Mesenchymal stem cell (in vitro differentiated cells and primary cell): ENCODE measurements at regions not wholly inside any gene's neighbourhood (a gene's known extent, or its start where the extent isn't known, plus 50 kb on each side); places are given as distances from the start of the nearest gene placed in this dataset.

Experiments
- DNase-seq: peaks from one replicate; pipeline ENCODE4 v3.0.0-alpha.2; 2013
- H2AFZ ChIP-seq: one replicate; pipeline ENCODE4 v1.6.1; 2013; ENCODE audit warnings: low read depth, mild to moderate bottlenecking, control low read depth, inconsistent platforms, low read length, moderate library complexity
- H2AK5ac ChIP-seq: 2 replicates; pipeline ENCODE4 v1.6.1; 2013; ENCODE audit warnings: low read length, moderate library complexity, mild to moderate bottlenecking, inconsistent platforms; ENCODE audit not compliant: severe bottlenecking
- H2BK120ac ChIP-seq: one replicate; pipeline ENCODE4 v1.6.1; 2013; ENCODE audit warnings: low read depth, mild to moderate bottlenecking, inconsistent platforms, low read length, moderate library complexity
- H2BK12ac ChIP-seq, 2 experiments: one replicate each; pipeline ENCODE4 v1.6.1; 2013; ENCODE audit warnings: inconsistent platforms in 2 of 2, low read length in 2 of 2, mild to moderate bottlenecking in 2 of 2, moderate library complexity in 2 of 2, control low read depth in 1 of 2
- H2BK15ac ChIP-seq: one replicate; pipeline ENCODE4 v1.6.1; 2013; ENCODE audit warnings: mild to moderate bottlenecking, low read depth, inconsistent platforms; ENCODE audit not compliant: poor library complexity, severe bottlenecking
- H2BK5ac ChIP-seq: 2 replicates; pipeline ENCODE4 v1.6.1; 2013; ENCODE audit warnings: low read depth, mild to moderate bottlenecking, low read length, control low read depth, inconsistent platforms; ENCODE audit not compliant: poor library complexity, severe bottlenecking
- H3K14ac ChIP-seq, 2 experiments: one replicate each; pipeline ENCODE4 v1.6.1; 2013; ENCODE audit warnings: inconsistent platforms in 2 of 2, low read length in 2 of 2, control low read depth in 1 of 2, mild to moderate bottlenecking in 1 of 2, moderate library complexity in 1 of 2
- H3K18ac ChIP-seq, 2 experiments: one replicate each; pipeline ENCODE4 v1.6.1; 2013; ENCODE audit warnings: inconsistent platforms in 2 of 2, low read length in 2 of 2, control low read depth in 1 of 2, low read depth in 1 of 2, mild to moderate bottlenecking in 1 of 2
- H3K23ac ChIP-seq, 2 experiments: one replicate each; pipeline ENCODE4 v1.6.1; 2013; ENCODE audit warnings: inconsistent platforms in 2 of 2, low read length in 2 of 2, mild to moderate bottlenecking in 2 of 2, moderate library complexity in 2 of 2, control low read depth in 1 of 2
- H3K27ac ChIP-seq: 2 replicates; pipeline ENCODE4 v1.5.1; 2013; ENCODE audit warnings: mild to moderate bottlenecking, moderate library complexity, low read length, control low read depth, inconsistent platforms; ENCODE audit not compliant: poor library complexity, severe bottlenecking
- H3K27me3 ChIP-seq, 2 experiments: 2 replicates each; pipeline versions ENCODE4 v1.6.1 to v1.7.0; 2013; ENCODE audit warnings: low read length in 2 of 2, mild to moderate bottlenecking in 2 of 2, moderate library complexity in 2 of 2, control low read depth in 1 of 2, inconsistent platforms in 1 of 2; ENCODE audit not compliant: control insufficient read depth in 1 of 2, insufficient read depth in 1 of 2
- H3K36me3 ChIP-seq, 2 experiments: 2 replicates each; pipeline versions ENCODE4 v1.6.1 to v1.7.0; 2013; ENCODE audit warnings: low read length in 2 of 2, control low read depth in 1 of 2, inconsistent platforms in 1 of 2, low read depth in 1 of 2, mild to moderate bottlenecking in 1 of 2; ENCODE audit not compliant: insufficient read depth in 2 of 2, control insufficient read depth in 1 of 2
- H3K4ac ChIP-seq, 2 experiments: one replicate each; pipeline ENCODE4 v1.6.1; 2013; ENCODE audit warnings: inconsistent platforms in 2 of 2, low read length in 2 of 2, mild to moderate bottlenecking in 2 of 2, moderate library complexity in 2 of 2, control low read depth in 1 of 2, low read depth in 1 of 2
- H3K4me1 ChIP-seq: 2 replicates; pipeline ENCODE4 v1.6.1; 2013; ENCODE audit warnings: low read depth, low read length, control low read depth; ENCODE audit not compliant: control insufficient read depth, insufficient read depth
- H3K4me2 ChIP-seq: 2 replicates; pipeline ENCODE4 v1.6.1; 2013; ENCODE audit warnings: low read length, mild to moderate bottlenecking, inconsistent platforms; ENCODE audit not compliant: poor library complexity, severe bottlenecking
- H3K4me3 ChIP-seq, 2 experiments: 2 replicates each; pipeline versions ENCODE4 v1.5.1 to v1.7.0; 2013; ENCODE audit warnings: low read length in 2 of 2, mild to moderate bottlenecking in 2 of 2, control low read depth in 1 of 2, low read depth in 1 of 2; ENCODE audit not compliant: insufficient read depth in 1 of 2
- H3K79me1 ChIP-seq: replicated peaks from 2 replicates; pipeline ENCODE4 v1.6.1; 2013; ENCODE audit warnings: mild to moderate bottlenecking, control low read depth, low read length, inconsistent platforms; ENCODE audit not compliant: poor library complexity, severe bottlenecking
- H3K9ac ChIP-seq: 2 replicates; pipeline ENCODE4 v1.7.0; 2013; ENCODE audit warnings: mild to moderate bottlenecking, low read length, moderate library complexity
- H3K9me3 ChIP-seq: 2 replicates; pipeline ENCODE4 v1.7.0; 2013; ENCODE audit warnings: mild to moderate bottlenecking, low read length; ENCODE audit not compliant: control insufficient read depth
- H4K8ac ChIP-seq: one replicate; pipeline ENCODE4 v1.6.1; 2013; ENCODE audit warnings: inconsistent platforms, mild to moderate bottlenecking, low read length, moderate library complexity
- H4K91ac ChIP-seq: one replicate; pipeline ENCODE4 v1.6.1; 2013; ENCODE audit warnings: mild to moderate bottlenecking, low read length, inconsistent platforms
- WGBS: methylation state at CpG from one replicate; pipeline ENCODE4 v1.1.7; 2013; ENCODE audit warnings: mixed read lengths; 5-methylcytosine and 5-hydroxymethylcytosine counted together

GRCh38 chr22:49602481-49602880 is 225.2 kb downstream of the BRD1 start:
- Histone ChIP-seq H3K27ac (no peak overlapping the region), H2BK15ac (no peak overlapping the region), H4K8ac (no peak overlapping the region), H3K79me1 (no peaks in the 10 kb centered on the region), H3K9me3 (peaks cover 15% of the 10 kb centered on the region), H3K4me3 (no peak overlapping the region), H3K27me3 (no peaks in the 10 kb centered on the region), H2BK12ac (no peak overlapping the region), H2BK120ac (no peak overlapping the region), H3K14ac (no peak overlapping the region), H3K9ac (no peak overlapping the region), H3K36me3 (no peaks in the 10 kb centered on the region), H3K18ac (no peak overlapping the region), H3K4me1 (no peaks in the 10 kb centered on the region), H3K23ac (no peak overlapping the region), H2AK5ac (no peak overlapping the region), H3K4ac (no peak overlapping the region), H3K4me2 (no peak overlapping the region), H4K91ac (no peak overlapping the region), H2AFZ (no peak overlapping the region), H2BK5ac (no peak overlapping the region)
- no peak for DNase-seq
- 88% methylated on average over 13 of the region's 13 CpGs for WGBS

GRCh38 chr22:49601614-49602321 is 225.9 kb downstream of the BRD1 start:
- Histone ChIP-seq H3K18ac (no peak overlapping the region), H3K27me3 (no peaks in the 10 kb centered on the region), H3K4me3 (no peak overlapping the region), H3K9ac (no peak overlapping the region), H3K4me2 (no peak overlapping the region), H2AK5ac (no peak overlapping the region), H2BK5ac (no peak overlapping the region), H3K36me3 (no peaks in the 10 kb centered on the region), H2BK15ac (no peak overlapping the region), H3K9me3 (peaks cover 14% of the 10 kb centered on the region), H3K14ac (no peak overlapping the region), H3K4ac (no peak overlapping the region), H2BK120ac (no peak overlapping the region), H2BK12ac (no peak overlapping the region), H2AFZ (no peak overlapping the region), H3K79me1 (no peaks in the 10 kb centered on the region), H3K27ac (no peak overlapping the region), H3K4me1 (no peaks in the 10 kb centered on the region), H3K23ac (no peak overlapping the region), H4K91ac (no peak overlapping the region), H4K8ac (no peak overlapping the region)
- no peak for DNase-seq
- 81% methylated on average over 24 of the region's 24 CpGs for WGBS

- no peak overlapping the region for H3K9ac ChIP-seq
- no peak overlapping the region for H4K8ac ChIP-seq
- H3K4me3 ChIP-seq: no peak overlapping the region
- WGBS: 74% methylated on average over 13 of the region's 13 CpGs
- H3K4me1 ChIP-seq: no peaks in the 10 kb centered on the region
- no peak overlapping the region for H3K14ac ChIP-seq
- H3K9me3 ChIP-seq: peaks cover 15% of the 10 kb centered on the region
- no peak overlapping the region for H2BK120ac ChIP-seq
- no peak overlapping the region for H2BK15ac ChIP-seq
- H2BK12ac ChIP-seq: no peak overlapping the region
- no peak for DNase-seq
- no peak overlapping the region for H3K23ac ChIP-seq
- H3K4ac ChIP-seq: no peak overlapping the region
- no peak overlapping the region for H4K91ac ChIP-seq
- H3K27ac ChIP-seq: no peak overlapping the region
- no peaks in the 10 kb centered on the region for H3K36me3 ChIP-seq
- no peak overlapping the region for H3K4me2 ChIP-seq
- no peaks in the 10 kb centered on the region for H3K79me1 ChIP-seq
- no peaks in the 10 kb centered on the region for H3K27me3 ChIP-seq
- H2AK5ac ChIP-seq: no peak overlapping the region
- H3K18ac ChIP-seq: no peak overlapping the region
- no peak overlapping the region for H2BK5ac ChIP-seq
- H2AFZ ChIP-seq: no peak overlapping the region
Measured at GRCh38 chr22:49600891-49601431, 226.7 kb downstream of the BRD1 start.

- no peaks in the 10 kb centered on the region for H3K4me1 ChIP-seq
- H3K27ac ChIP-seq: no peak overlapping the region
- H4K91ac ChIP-seq: no peak overlapping the region
- H2BK120ac ChIP-seq: no peak overlapping the region
- H3K14ac ChIP-seq: no peak overlapping the region
- no peak for DNase-seq
- H2AFZ ChIP-seq: no peak overlapping the region
- no peak overlapping the region for H2BK15ac ChIP-seq
- H2BK5ac ChIP-seq: no peak overlapping the region
- H3K18ac ChIP-seq: no peak overlapping the region
- peaks cover 18% of the 10 kb centered on the region for H3K9me3 ChIP-seq
- no peaks in the 10 kb centered on the region for H3K79me1 ChIP-seq
- no peak overlapping the region for H2BK12ac ChIP-seq
- 87% methylated on average over 20 of the region's 20 CpGs for WGBS
- H4K8ac ChIP-seq: no peak overlapping the region
- H3K4me2 ChIP-seq: no peak overlapping the region
- no peaks in the 10 kb centered on the region for H3K27me3 ChIP-seq
- H3K4ac ChIP-seq: no peak overlapping the region
- H3K23ac ChIP-seq: no peak overlapping the region
- H3K4me3 ChIP-seq: no peak overlapping the region
- no peaks in the 10 kb centered on the region for H3K36me3 ChIP-seq
- H3K9ac ChIP-seq: no peak overlapping the region
- no peak overlapping the region for H2AK5ac ChIP-seq
Measured at GRCh38 chr22:49600468-49600867, 227.2 kb downstream of the BRD1 start.
